ENCODE measurements at regions not wholly inside any gene's neighbourhood (a gene's known extent, or its start where the extent isn't known, plus 50 kb on each side); places are given as distances from the start of the nearest gene placed in this dataset.

- DNase-seq, result no peak
Observed at GRCh38 chr1:232473900-232474299, 156.0 kb downstream of the SIPA1L2 start.

DNA sequence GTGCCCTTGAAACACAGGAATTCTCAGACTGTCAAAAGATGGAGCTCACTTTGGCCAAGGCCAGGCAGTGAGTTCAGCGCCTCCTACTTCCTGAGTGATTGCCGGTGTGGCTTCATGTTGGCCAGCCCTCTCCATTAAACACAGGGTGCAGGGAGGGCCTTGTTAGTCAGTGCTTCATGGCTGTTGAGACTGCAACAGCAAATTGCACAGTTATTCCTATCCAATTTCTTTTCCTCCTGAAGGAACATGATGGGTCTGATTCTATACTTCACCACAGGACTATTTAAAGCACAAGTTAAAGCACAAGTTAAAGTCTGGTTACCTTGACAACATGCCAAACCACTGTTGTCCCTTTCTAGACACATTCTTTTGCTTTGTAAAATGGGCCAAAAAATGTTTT lies 156.6 kb downstream of the SIPA1L2 start:
- DNase-seq, result no peak

DNA sequence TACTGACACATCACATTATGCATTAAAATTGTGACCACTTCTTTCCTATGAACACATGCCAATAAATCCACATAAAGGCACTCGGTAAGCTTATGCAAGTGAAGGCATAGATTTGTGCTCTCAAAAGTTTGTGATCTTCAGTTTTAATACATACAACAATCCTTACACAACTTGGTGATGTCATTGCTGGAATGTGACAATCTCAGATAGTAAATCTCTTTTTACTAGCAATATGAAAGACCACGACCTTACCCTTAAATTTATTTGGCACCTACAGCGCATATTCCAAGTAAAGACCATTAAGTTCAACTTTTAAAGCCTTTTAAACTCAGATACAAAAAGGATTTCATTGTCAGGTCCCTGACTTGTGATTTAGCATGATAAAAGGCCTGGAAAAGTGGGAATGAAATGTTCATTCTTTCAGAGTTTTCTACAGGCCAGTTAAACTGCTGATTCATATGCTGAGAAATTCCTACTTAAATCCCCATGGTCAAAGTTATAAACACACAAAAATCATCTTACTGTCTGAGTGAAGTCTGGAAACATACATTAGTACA lies 157.4 kb downstream of the SIPA1L2 start:
- no peak for DNase-seq

DNA sequence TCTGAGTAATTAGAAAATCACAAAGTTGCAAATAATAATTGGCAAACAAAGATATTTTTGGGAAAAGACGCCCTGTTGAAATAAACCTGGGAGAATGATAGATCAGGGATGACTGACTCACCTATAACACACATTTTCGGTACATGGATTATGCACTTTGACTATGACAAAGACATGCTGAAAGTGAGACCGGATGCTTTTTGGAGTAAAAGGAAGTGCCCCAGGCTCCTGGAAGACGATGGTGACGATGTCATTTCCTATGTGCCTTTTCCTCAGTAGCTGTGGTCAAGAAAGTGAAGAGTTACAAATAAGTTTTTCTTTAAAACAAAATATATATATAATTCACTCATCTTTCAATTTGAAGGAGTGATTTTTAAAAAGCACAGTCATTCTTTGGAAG lies 158.7 kb downstream of the SIPA1L2 start:
- DNase-seq, result no peak

GRCh38 chr1:232470711-232471110 lies 159.2 kb downstream of the SIPA1L2 start:
- DNase-seq, result no peak

GRCh38 chr1:232468249-232468648 lies 161.7 kb downstream of the SIPA1L2 start:
- DNase-seq, result no peak

DNA sequence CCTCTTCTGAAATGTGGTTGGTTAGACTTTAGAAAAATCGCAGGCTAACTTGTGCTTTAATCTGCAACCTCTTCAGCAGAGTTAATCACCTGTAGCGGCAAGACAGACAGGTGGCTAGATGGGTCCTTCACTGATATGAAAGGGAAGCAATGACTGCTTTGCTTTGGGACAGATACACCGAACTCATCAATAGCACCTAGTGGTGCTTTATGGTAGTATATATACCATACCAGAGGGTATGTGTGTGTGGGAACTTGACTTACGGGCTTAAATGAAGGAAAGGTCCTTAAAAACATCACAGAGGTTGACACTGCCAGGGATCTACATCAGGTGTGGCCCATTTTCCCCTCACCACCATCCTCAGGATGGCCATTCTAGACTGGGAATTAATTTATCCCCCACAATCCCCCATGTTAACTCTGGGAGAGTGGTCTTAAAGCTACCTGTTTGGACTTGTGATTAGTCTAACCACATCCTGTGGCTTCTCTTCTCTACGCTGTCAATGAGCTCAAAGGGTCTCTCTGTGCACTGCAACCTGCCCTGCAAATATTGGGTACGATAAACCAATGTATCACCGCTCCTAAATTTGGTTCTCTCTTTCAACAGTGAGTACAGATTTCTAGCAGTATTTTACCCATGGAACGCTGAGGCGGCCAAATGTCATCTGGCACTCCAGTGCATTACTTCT lies 162.7 kb downstream of the SIPA1L2 start:
- DNase-seq, result no peak

DNA sequence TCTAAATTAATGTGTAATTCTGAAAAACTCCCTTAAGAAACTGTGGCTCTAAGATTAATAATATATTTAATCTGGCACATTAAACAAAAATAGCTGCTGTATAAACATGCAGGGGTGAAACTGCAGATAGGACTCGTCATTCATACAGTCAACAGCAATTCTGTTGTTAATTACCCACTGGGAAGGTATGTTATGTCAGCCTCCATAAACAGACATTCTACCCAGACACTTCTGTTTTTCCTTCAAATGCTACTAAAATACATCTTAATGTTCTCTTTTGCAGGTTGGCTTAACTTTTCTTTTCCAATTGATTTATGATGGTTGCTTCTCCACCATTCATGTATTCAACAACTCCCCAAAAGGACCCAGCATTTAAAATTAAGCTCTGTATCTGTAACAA lies 165.6 kb downstream of the SIPA1L2 start:
- DNase-seq, result no peak

GRCh38 chr1:232463225-232463624 lies 166.7 kb downstream of the SIPA1L2 start:
- DNase-seq, result no peak

GRCh38 chr1:232462213-232462612 lies 167.7 kb downstream of the SIPA1L2 start:
- DNase-seq, result no peak

- no peak for DNase-seq
Observed at GRCh38 chr1:232459826-232460225, 170.1 kb downstream of the SIPA1L2 start.

GRCh38 chr1:232459087-232459486 lies 170.8 kb downstream of the SIPA1L2 start:
- no peak for DNase-seq

DNA sequence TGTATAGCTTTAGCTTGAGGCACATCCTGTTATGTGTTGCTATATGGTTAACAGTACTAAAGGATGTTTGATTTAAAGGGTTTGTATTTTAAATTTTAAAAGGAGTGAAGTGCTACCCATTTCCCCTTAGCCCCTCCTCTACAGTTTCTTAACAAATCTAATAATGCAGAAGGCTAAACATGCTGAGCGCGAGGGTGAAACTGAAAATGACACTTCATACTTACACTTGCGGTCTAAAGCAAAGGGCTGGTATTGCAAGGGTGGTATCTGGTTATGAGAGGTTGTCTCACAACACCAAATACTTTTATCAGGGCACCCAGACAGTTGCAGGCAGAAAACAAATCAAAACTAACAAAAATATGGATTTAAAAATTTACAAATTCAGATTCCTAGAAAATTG lies 172.3 kb downstream of the SIPA1L2 start:
- DNase-seq, result peak; percentile 32

- DNase-seq, result no peak
Observed at GRCh38 chr1:232456714-232457113, 173.2 kb downstream of the SIPA1L2 start.

DNA sequence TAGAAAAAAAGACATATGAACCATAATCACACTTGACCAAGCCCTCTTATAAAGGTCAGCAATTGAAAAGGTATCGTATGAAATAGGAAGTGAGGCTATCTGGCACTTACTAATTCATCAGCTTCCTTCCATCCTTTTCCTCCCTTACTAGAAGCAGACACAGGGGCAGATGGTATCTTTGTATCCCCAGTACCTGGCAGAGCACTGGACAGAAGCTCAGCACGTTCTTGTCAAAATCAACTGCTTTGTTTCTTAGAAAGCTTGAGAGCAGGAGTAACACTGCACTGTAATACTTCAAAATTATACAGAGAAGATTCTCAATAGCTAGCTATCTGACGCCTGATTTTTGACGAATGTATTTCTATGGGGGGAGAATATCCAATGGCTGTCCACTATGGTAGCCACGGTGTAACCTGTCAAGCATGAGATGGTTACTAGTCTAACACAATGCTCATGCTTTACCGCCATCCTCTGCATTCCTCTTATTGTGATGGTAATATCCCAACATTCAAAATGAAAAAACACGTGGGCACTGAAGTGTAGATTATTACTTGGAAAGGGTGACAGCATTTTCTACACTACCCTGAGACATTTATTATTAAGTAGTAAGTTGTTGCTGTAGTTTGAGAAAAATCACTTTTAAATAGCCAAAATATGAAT lies 175.6 kb downstream of the SIPA1L2 start:
- DNase-seq, result no peak

GRCh38 chr1:232452736-232453440 lies 177.0 kb downstream of the SIPA1L2 start:
- no peak for DNase-seq

DNA sequence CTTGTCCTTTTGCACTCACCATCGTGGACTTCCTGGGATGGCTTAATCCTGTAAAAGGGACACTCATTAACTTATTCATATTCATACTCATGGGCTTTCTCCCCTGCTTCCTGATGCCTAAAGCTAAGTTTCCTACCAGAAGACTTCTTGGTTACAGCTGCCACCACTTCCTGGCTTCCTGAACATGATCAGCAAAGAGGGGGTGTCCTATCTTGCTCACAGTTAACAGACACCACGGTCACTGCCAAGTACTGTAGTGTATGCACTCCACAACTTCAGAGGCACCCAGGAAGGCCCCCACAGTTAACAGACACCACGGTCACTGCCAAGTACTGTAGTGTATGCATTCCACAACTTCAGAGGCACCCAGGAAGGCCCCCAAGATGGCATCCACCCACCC lies 177.8 kb downstream of the SIPA1L2 start:
- DNase-seq, result no peak

DNA sequence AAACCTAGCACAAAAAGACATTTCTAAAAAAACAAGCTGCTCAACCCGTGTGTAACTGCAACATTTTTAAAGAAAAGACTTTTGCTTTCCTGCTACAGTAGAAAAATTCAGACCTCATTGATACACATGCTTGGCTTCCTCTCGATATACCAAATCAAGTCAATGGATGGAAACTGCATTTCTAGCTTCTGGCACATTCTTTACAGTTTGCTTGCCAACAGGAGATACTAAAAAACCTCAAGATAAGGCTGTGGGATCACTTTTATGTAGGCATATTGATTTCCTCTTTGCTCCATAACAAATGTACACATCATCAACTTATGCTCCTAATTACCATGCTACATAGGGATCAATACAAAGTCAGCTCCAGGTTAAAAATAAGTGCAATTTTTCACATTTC lies 178.4 kb downstream of the SIPA1L2 start:
- DNase-seq, result no peak

DNA sequence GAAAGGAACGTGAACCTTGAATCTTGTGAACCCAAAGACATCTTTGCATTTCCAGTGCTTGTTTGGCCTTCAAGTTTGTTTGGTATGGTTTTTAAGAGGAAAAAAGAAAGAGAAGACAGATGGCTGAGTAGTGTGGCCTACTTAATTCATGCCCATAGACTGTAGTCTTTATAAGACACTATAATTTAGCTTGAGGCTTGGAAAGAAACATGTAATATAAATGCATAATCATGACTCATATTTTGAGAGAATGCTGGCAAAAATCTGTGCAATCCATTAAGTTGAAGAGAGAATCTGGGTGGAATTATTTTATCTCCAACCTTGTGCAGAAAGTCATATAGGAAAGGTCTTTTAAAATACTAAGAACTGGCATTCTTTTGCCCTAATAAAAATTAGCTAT lies 179.3 kb downstream of the SIPA1L2 start:
- no peak for DNase-seq

DNA sequence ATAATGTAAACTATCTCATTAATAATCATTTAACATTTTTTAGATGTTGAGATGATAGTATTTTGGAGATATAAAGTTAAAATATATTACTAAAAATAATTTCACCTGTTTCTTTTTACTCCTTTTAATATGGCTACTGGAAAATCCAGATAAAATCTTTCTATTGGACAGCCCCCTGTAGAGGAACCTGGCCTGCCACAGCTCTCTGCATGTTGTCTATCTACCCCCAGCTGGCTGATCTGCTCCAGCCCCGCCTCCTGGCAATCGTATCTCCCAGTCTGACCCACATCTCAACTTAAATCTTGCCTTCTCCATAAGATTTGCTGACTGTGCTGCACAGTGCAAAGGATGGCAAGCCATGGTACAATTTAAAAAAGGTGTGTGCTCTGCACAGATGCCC lies 182.8 kb downstream of the SIPA1L2 start:
- no peak for DNase-seq

DNA sequence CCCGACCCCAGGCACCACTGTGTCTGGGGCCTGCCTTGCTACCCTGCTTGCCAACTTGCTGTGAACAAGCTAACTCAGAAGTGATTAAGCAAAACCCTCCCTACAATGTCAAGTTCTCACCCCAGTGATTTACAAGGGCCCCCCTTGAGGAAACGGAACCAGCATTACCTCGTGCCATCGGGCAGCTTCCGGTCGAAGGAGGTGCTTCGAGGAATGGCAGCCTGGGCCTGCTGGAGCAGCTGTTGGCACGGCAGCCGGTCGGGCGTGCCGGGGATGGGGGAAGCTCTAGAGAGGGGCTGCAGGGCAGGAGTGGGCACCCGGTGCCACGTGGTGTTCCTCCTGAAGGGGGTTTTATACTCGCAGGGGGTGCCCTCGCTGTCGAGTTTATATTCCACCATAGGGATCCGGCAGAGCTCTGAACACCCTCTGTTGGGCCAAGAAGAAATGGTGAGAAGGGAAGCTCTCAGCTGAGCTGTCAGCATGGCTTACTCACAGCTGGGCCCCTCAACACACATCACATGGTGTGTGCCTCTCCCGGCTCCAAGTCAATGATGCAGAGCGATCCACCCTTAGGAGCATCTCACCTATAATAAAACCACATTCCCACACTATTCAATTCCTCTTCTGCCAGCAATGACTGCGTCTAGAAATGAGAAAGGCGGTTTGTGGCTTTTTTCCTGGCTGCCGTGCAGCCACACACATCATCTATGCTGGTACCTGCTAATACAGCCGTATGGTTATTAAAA lies 184.4 kb downstream of the SIPA1L2 start:
- no peak for DNase-seq

DNA sequence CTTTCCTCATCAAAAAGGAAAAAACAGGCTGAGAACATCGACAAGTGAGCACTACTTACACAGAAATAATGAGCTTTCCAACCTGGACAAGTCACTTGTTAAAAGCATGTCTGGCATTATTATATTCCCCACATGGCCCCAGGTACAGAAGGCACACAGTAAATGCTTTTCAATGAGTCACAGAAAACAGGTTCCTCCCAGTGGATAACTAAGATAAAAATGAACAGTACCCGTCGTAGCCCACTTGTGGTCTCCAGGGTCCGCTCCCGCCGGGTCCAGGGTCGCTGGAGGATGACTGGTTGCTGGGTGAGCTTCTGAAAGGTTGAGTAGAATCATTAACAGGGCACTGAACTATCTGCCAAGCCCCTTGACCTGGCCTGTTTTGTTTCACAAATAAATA lies 186.6 kb downstream of the SIPA1L2 start:
- no peak for DNase-seq

DNA sequence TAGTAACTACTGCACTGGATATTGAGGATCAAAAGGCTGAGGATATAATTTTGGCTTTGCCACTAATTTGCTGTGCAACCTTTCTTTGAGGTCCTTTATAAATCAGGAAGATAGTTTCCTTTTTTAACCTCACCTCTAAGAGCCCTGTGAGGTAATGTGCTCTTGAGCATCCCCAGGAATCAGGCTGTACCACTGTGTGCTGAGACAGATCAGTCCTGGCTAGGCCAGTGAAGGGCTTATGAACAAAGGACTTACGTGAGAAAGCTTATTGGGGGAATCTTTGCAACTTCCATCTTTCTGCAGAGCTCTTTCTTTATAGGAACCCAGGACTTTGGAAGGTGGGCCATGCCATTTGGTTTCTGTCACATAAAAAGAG lies 188.9 kb downstream of the SIPA1L2 start:
- DNase-seq, result no peak

Data from activated naive CD4-positive, alpha-beta T cell treated with Interleukin-2 at 50 U/mL for 16 hours (primary cell).